HT-29 (cell line): ENCODE measurements at regions not wholly inside any gene's neighbourhood (a gene's known extent, or its start where the extent isn't known, plus 50 kb on each side); places are given as distances from the start of the nearest gene placed in this dataset.
A peak's percentile ranks its signal among the peaks of the same experiment; 100 is the strongest.
"Not testable (repeated sequence)": the region's sequence is repeated elsewhere in the genome, so short reads cannot be mapped to it uniquely, and the experiment has no call there.

Experiments
- DNase-seq: peaks from one replicate; pipeline ENCODE4 v3.0.0-alpha.2; 2015; ENCODE audit warnings: low spot score

GRCh38 chr12:68387338-68387737 lies 55.2 kb upstream of the MDM1 start:
- DNase-seq = no peak

DNA sequence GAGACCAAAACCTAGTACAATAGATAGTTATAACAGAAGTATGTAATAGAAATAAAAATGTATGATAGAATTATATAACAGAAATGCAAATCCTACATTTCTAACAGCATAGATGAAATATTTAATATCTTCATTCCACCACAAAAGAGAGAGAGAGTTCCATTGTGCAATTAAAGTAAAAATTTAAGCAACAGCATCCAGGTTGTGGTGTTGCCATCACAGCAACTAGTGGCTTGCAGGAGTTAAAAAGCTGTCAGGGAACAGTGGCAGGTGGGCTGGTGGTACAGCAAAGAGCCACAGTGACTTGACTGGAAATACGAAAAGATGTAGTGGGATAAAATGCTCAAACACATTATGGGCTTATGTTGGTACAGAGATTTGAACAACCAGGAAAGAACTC lies 57.1 kb upstream of the MDM1 start:
- no peak for DNase-seq

DNA sequence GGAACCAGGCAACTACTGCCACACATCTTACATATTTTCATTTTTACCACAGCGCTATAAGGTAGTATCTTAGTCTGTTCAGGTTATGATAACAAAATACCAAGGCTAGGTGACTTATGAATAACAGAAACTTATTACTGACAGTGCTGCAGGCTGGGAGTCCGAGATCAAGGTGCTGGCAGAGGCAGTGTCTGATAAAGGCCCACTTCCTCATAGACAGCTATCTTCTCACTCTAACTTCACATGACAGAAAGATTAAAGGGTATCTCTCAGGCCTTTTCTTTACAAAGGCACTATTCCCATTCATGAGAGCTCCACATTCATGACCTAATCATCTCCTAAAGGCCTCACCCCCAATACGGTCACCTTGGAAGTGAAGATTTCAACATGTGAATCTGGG lies 59.8 kb upstream of the MDM1 start:
- DNase-seq = no peak

GRCh38 chr12:68392376-68392775 lies 60.2 kb upstream of the MDM1 start:
- no peak for DNase-seq

DNA sequence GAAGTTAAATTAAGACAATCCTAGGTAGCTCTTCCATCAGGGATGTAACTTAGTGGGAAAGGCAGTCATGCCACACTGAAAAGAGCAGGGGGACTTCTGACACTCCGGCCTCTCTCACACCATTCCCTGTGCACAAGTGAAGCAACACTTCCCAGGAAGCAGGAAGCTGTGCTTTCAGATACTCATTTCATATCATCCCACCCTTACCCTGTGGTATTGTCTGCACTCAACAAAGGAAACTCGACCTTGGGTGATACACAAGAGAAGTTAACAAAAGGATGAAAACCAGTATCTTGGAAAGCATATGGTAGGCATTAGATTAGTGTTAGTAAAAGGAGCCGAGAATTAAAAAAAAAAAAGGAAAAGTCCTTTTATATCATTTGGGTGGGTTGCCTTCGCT lies 61.3 kb upstream of the MDM1 start:
- DNase-seq = no peak

DNA sequence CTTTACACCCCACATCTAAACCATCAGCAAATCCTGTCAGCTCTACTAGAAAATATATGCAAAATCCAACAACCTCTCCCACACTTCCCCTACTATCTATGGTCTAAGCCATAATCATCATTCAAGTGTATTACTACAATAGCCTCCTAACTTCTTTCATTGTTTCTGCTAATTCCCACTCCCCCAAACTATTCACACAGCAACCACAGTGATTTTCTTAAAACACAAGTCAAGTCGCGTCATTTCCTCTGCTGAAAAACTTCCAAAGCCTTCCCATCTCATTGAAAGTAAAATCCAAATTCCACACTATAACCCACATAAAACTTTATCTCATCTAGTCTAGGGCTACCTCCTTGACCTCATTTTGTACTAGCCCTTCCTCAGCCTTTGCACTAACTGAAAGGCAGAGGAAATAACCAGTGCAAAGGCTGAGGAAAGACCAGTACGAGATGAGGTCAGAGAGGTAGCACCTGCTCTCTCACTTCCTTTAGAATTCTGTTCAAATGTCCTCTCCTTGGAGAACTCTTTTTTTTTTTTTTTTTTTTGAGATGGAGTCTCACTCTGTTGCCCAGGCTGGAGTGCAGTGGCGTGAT lies 65.5 kb upstream of the MDM1 start:
- no peak for DNase-seq

DNA sequence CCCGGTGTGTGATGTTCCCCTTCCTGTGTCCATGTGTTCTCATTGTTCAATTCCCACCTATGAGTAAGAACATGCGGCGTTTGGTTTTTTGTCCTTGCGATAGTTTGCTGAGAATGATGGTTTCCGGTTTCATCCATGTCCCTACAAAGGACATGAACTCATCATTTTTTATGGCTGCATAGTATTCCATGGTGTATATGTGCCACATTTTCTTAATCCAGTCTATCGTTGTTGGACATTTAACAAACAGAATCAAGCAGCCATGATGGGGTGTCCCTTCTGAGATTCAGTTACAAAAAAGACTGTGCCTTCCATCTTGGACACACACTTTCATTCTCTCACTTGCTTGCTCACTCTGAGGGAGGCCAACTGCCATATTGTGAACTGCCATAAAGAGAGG lies 66.5 kb upstream of the MDM1 start:
- DNase-seq = not testable (repeated sequence)

DNA sequence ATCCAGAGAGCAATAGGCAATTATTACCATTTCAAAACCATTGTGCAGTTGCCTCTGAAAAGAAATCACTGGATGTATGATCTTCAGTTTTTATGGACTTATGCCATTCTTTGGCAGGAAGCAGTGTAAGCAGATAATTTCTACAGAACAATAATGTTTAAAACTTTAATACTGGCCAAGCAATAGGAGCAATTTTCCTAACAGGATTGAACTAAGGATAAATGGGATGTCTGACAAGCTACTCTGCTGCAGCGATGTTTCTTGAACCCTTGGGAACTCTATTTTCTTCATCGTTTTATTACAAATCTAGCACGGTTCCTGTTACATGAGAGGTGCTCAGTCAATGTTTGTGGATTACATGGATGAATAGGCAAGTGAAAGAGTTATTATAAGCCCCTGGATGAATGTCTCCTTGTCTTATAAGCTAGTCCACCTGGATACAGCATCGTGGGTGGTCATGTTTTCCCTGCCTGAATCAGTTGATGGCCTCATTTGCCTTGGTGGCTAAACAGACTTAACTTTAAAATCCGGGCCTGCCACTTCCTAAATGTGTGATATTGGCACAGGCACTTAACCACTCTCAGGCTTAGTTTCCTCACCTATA lies 68.2 kb upstream of the MDM1 start:
- DNase-seq = no peak

GRCh38 chr12:68402422-68402821 lies 70.3 kb upstream of the MDM1 start:
- DNase-seq = no peak

DNA sequence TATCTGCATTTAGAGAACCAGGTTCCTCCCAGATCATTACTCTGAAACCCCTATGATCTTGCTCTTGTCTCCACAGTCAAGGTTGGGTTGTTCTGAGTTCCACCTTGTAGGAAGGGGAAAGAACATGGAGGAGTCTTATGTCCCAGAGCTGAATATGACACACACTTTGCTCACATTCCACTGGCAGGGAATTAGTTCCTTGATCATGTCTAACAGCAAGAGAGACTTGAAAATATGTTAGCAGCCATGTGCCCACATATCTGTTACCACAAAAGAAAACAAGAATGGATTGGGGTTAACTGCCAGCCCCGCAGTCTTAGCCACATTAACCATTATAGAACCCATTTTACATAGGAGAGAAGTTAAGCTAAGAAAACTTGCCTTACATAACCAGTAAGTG lies 71.1 kb upstream of the MDM1 start:
- DNase-seq = no peak

DNA sequence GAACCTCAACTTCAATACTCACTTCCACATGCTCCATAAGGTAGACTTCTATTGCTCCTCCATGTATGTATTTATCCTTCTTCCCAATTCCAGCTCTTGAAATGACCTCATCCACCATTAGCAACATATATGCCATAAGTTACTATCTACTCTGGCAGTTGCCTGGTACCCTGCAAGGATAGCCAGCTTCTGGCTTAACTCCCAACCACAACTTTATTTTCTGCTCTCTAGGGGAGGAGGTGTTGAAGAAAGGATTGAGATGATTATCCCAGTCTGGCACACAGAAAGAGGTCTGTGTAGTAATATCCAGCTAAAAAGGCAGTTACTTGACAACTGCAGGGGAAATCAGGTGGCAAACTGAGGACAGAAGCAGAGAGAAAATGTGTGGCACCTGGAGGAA lies 71.5 kb upstream of the MDM1 start:
- no peak for DNase-seq

GRCh38 chr12:68405343-68405781 lies 73.2 kb upstream of the MDM1 start:
- peak; percentile 3 for DNase-seq

DNA sequence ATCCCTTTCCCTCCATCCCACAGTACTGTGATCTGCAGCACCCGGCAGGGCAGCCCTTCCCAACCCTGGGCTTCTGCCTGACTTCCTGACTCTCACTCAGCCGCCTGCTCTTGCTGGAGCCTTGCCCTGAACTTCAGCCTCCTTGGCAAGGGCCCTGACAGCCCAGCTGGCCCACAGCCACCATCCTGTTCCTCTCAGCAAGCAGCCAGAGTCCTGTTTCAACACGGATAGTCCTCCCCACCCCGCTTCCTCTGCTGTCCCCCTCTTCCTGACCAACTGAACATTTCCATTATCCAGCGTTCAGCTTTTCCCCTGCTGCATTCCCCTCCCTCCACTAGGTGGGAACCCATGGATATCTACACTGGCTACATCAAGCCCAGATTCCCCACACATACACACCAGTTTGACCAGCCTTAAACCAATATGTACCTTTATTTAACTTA lies 74.0 kb upstream of the MDM1 start:
- peak; percentile 38 for DNase-seq

- DNase-seq = no peak
Measured at GRCh38 chr12:68406911-68407310, 74.7 kb upstream of the MDM1 start.

DNA sequence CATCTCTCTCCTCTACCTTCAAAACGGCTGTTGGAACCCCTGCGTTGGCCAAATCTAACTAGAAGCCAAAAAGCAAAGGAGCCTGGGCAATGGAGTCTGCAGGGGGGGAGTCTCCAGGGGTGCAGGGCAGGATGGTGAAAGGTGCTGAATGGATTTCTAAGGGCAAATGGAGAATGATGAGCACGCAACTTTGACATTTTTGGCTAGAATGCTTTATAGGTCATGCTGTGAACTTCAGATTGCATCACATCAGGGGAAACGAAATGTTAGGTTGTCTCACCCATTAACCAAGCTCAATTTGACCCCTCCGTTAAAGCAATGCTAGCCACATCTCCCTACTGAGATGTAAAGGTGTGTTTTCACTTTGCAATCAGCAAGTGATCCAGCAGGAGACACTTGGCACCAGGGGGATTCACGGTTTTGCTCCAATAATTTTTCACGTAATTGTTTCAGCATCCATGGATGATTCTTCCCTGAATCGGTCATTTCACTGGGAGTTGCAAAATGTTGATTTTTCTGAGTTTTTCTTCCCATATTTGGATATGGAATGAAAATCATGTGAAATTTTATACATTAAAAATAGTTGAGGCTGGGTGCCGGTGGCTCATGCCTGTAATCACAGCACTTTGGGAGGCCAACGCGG lies 78.0 kb upstream of the MDM1 start:
- no peak for DNase-seq

- no peak for DNase-seq
Measured at GRCh38 chr12:68411371-68411770, 79.2 kb upstream of the MDM1 start.

DNA sequence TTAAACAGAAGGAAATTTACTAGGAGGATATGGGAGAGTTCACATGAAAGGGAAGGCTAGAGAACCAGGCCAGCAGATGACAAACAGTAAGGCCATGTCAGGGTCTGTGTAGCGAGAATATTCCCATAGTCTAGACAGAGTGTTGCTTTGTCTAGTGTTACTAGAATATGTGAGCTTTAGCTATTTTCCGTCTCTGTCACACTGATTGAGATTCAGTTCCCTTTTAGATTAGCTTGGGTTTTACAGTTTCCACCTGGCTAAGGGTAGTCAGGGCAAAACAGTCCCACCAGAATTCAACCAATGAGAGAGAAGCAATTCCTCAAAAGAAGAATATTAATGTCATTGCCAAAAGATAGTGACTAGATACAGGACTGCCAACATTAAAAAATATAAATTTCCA lies 82.8 kb upstream of the MDM1 start:
- DNase-seq = no peak

- no peak for DNase-seq
Measured at GRCh38 chr12:68416350-68416749, 84.2 kb upstream of the MDM1 start.

DNA sequence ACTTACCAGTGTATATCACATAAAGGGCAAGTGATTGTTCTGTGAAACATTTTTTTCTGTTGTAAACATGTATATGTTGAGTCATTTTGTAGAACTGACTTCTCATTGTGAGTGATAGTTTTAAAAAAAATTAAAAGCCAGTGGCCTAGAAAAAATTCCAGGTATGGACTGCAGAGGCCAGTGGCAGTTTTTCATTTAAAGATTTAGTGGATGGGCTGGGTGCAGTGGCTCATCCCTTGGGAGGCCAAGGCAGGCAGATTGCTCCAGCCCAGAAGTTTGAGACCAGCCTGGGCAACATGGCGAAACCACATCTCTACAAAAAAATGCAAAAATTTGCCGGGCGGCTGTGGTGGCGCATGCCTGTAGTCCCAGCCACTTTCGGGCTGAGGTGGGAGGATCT lies 84.7 kb upstream of the MDM1 start:
- DNase-seq = no peak

GRCh38 chr12:68418137-68418460 lies 85.9 kb upstream of the MDM1 start:
- no peak for DNase-seq

- DNase-seq = no peak
Measured at GRCh38 chr12:68420225-68421010, 88.3 kb upstream of the MDM1 start.

- no peak for DNase-seq
Measured at GRCh38 chr12:68422159-68422558, 90.0 kb upstream of the MDM1 start.
